ENCODE measurements at regions not wholly inside any gene's neighbourhood (a gene's known extent, or its start where the extent isn't known, plus 50 kb on each side); places are given as distances from the start of the nearest gene placed in this dataset.
"Not testable (repeated sequence)": the region's sequence is repeated elsewhere in the genome, so short reads cannot be mapped to it uniquely, and the experiment has no call there.

GRCh38 chr15:39260791-39261190 is 320.1 kb upstream of the THBS1 start:
- H3K9me3 ChIP-seq (ENCODE audit: control insufficient read depth in 4 of 4, insufficient read depth in 3 of 4, low read length in 3 of 4), result peaks cover 0 to 3% (median 0%) of the 10 kb centered on the region in 4 donors
- no peak overlapping the region for H3K4me3 ChIP-seq
- no peaks in the 10 kb centered on the region for H3K27me3 ChIP-seq (ENCODE audit: control insufficient read depth in 3 of 3, insufficient read depth in 3 of 3, low read length in 2 of 3)
- TF ChIP-seq CTCF (IDR thresholded peaks at IDR 0.05; ENCODE audit: control extremely low read depth, extremely low read depth), result no peak
- H3K36me3 ChIP-seq (ENCODE audit: control insufficient read depth in 4 of 4, insufficient read depth in 4 of 4, low read length in 4 of 4), result no peaks in the 10 kb centered on the region
- ATAC-seq (ENCODE audit: insufficient read depth, low FRiP score), result no peak
- H3K9ac ChIP-seq (ENCODE audit: insufficient read depth in 1 of 2, low read length in 2 of 2), result no peak overlapping the region
- no peaks in the 10 kb centered on the region for H3K4me1 ChIP-seq (ENCODE audit: control insufficient read depth in 5 of 5, insufficient read depth in 5 of 5, low read length in 5 of 5)
- DNase-seq, result no peak
- H3K27ac ChIP-seq (ENCODE audit: low read depth in 1 of 2, low read length in 1 of 2), result no peak overlapping the region

- DNase-seq; H3K9me3 ChIP-seq (ENCODE audit: control insufficient read depth in 4 of 4, insufficient read depth in 3 of 4, low read length in 3 of 4); H3K27ac ChIP-seq (ENCODE audit: low read depth in 1 of 2, low read length in 1 of 2); H3K4me3 ChIP-seq; H3K36me3 ChIP-seq (ENCODE audit: control insufficient read depth in 4 of 4, insufficient read depth in 4 of 4, low read length in 4 of 4); H3K9ac ChIP-seq (ENCODE audit: insufficient read depth in 1 of 2, low read length in 2 of 2); ATAC-seq (ENCODE audit: insufficient read depth, low FRiP score); H3K4me1 ChIP-seq (ENCODE audit: control insufficient read depth in 5 of 5, insufficient read depth in 5 of 5, low read length in 5 of 5); H3K27me3 ChIP-seq (ENCODE audit: control insufficient read depth in 3 of 3, insufficient read depth in 3 of 3, low read length in 2 of 3): not testable (repeated sequence)
- WGBS, 2 donors, result 62 to 75% methylated on average over 4 of the region's 4 CpGs
These were observed 319.3 kb upstream of the THBS1 start for GRCh38 chr15:39261397-39262183.

- not testable (repeated sequence) for DNase-seq; H3K9me3 ChIP-seq (ENCODE audit: control insufficient read depth in 4 of 4, insufficient read depth in 3 of 4, low read length in 3 of 4); H3K27me3 ChIP-seq (ENCODE audit: control insufficient read depth in 3 of 3, insufficient read depth in 3 of 3, low read length in 2 of 3); H3K9ac ChIP-seq (ENCODE audit: insufficient read depth in 1 of 2, low read length in 2 of 2); H3K4me3 ChIP-seq; H3K4me1 ChIP-seq (ENCODE audit: control insufficient read depth in 5 of 5, insufficient read depth in 5 of 5, low read length in 5 of 5); ATAC-seq (ENCODE audit: insufficient read depth, low FRiP score); H3K27ac ChIP-seq (ENCODE audit: low read depth in 1 of 2, low read length in 1 of 2); H3K36me3 ChIP-seq (ENCODE audit: control insufficient read depth in 4 of 4, insufficient read depth in 4 of 4, low read length in 4 of 4)
- whole genome bisulfite sequencing, 2 donors, result 56 to 77% methylated on average over 6 of the region's 6 CpGs
These were observed 317.7 kb upstream of the THBS1 start for GRCh38 chr15:39262995-39263772.

- H3K27ac ChIP-seq (ENCODE audit: low read depth in 1 of 2, low read length in 1 of 2), result no peak overlapping the region
- H3K4me1 ChIP-seq (ENCODE audit: control insufficient read depth in 5 of 5, insufficient read depth in 5 of 5, low read length in 5 of 5), result peaks cover 0 to 6% (median 0%) of the 10 kb centered on the region in 5 donors
- no peak for TF ChIP-seq CTCF (IDR thresholded peaks at IDR 0.05; ENCODE audit: control extremely low read depth, extremely low read depth)
- H3K27me3 ChIP-seq (ENCODE audit: control insufficient read depth in 3 of 3, insufficient read depth in 3 of 3, low read length in 2 of 3), result no peaks in the 10 kb centered on the region
- H3K4me3 ChIP-seq, result no peak overlapping the region
- DNase-seq, result no peak
- ATAC-seq (ENCODE audit: insufficient read depth, low FRiP score), result no peak
- no peaks in the 10 kb centered on the region for H3K36me3 ChIP-seq (ENCODE audit: control insufficient read depth in 4 of 4, insufficient read depth in 4 of 4, low read length in 4 of 4)
- peaks cover 0 to 3% (median 0%) of the 10 kb centered on the region in 4 donors for H3K9me3 ChIP-seq (ENCODE audit: control insufficient read depth in 4 of 4, insufficient read depth in 3 of 4, low read length in 3 of 4)
- H3K9ac ChIP-seq (ENCODE audit: insufficient read depth in 1 of 2, low read length in 2 of 2), result no peak overlapping the region
- 91% methylated on average over 4 of the region's 4 CpGs for WGBS, 2 donors
These were observed 315.6 kb upstream of the THBS1 start for GRCh38 chr15:39265261-39265660.
